ENCODE measurements at regions not wholly inside any gene's neighbourhood (a gene's known extent, or its start where the extent isn't known, plus 50 kb on each side); places are given as distances from the start of the nearest gene placed in this dataset.

GRCh38 chr14:54226558-54226957 lies 170.2 kb upstream of the CDKN3 start:
- TF ChIP-seq FOXP2 (optimal IDR thresholded peaks at IDR 0.05; ENCODE audit: control extremely low read depth, extremely low read length, insufficient read depth) (no peak), EZH2 (IDR thresholded peaks at IDR 0.05) (no peak), POLR2AphosphoS5 (IDR thresholded peaks at IDR 0.05; ENCODE audit: borderline replicate concordance, low read depth, low read length) (no peak)
